ENCODE measurements at regions not wholly inside any gene's neighbourhood (a gene's known extent, or its start where the extent isn't known, plus 50 kb on each side); places are given as distances from the start of the nearest gene placed in this dataset.

DNA sequence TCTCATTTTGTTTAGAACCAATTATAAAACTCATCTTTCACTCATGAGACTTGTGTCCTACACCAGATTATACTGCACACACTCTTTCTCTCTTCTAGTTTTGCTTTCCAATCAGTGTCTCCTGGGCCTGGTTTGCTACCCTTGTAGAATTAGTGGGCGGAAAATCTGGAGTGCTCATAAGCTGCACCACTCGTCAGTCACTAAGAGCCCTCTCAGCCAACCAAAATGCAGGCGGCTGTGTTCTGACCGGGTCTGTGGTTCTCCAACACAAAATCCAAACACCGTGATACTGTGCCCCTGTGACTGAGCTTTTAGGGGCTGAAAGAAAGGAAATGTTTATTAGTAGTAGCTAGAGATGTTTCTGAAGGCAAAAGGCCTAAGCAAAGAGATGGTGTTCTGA lies 83.7 kb upstream of the OBI1 start (continued):
- TF ChIP-seq CHD7 (IDR thresholded peaks at IDR 0.05; ENCODE audit: insufficient replicate concordance, low read length) (no peak), ATF3 (IDR thresholded peaks at IDR 0.05; ENCODE audit: insufficient read depth, low read depth, low read length) (no peak), ZNF274 (IDR thresholded peaks at IDR 0.05; ENCODE audit: borderline replicate concordance, extremely low read depth, low read length) (no peak), GTF2F1 (IDR thresholded peaks at IDR 0.05; ENCODE audit: borderline replicate concordance, low read depth, low read length) (no peak), CHD2 (IDR thresholded peaks at IDR 0.05; ENCODE audit: low read length) (no peak), TAF7 (optimal IDR thresholded peaks at IDR 0.05; ENCODE audit: borderline replicate concordance, low read depth, low read length) (no peak), POLR2A (IDR thresholded peaks at IDR 0.05; ENCODE audit: control extremely low read depth in 1 of 2, low read depth in 2 of 2, low read length in 2 of 2) (no peak), HDAC6 (IDR thresholded peaks at IDR 0.05; ENCODE audit: low read depth, low read length) (no peak), SAP30 (IDR thresholded peaks at IDR 0.05; ENCODE audit: insufficient read depth, insufficient replicate concordance, low read length) (no peak), KDM5A (IDR thresholded peaks at IDR 0.05; ENCODE audit: low read length) (no peak), CBX5 (IDR thresholded peaks at IDR 0.05; ENCODE audit: low read depth, low read length) (no peak), NANOG (IDR thresholded peaks at IDR 0.05; ENCODE audit: insufficient read depth, low read depth, low read length, poor library complexity, severe bottlenecking) (no peak)

Data from H1 (cell line).